ENCODE measurements at regions not wholly inside any gene's neighbourhood (a gene's known extent, or its start where the extent isn't known, plus 50 kb on each side); places are given as distances from the start of the nearest gene placed in this dataset.

DNA sequence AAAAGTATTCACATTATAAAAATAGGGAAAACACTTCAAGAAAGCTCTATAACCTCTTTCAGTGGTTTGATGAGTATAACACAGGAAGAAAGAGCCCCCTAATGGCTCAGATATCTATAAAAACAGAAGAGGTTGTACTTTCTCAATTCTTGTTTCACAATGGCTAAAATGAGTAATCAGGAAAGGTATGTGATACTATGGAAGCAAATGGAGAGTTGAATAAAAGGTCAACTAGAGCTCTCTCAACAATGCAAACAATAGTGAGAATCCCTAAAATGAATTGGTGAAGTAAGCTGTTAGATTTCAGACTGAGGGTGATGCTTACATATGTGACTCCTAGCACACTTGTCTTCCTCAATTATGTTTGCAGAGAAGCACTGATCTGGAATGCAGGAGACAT, 584.6 kb upstream of the CDH18 start:
- Histone ChIP-seq H3K27me3 (ENCODE audit: control insufficient read depth in 2 of 2, insufficient read depth in 2 of 2, low read length in 2 of 2) (no peaks in the 10 kb centered on the region), H3K9me3 (replicated peaks; ENCODE audit: control insufficient read depth, insufficient read depth, low read length) (no peaks in the 10 kb centered on the region), H2AFZ (ENCODE audit: low read depth, low read length) (no peak overlapping the region), H3K4me1 (ENCODE audit: control insufficient read depth, extremely low read depth, insufficient read depth, low read length) (no peaks in the 10 kb centered on the region), H4K20me1 (replicated peaks; ENCODE audit: control insufficient read depth, extremely low read depth, insufficient read depth, low read length) (no peaks in the 10 kb centered on the region), H3K9ac (replicated peaks; ENCODE audit: extremely low read depth, insufficient read depth, low read length) (no peak overlapping the region), H3K27ac (ENCODE audit: insufficient read depth, low read depth, low read length) (no peak overlapping the region), H3K4me3 (replicated peaks in 1 of 3; ENCODE audit: insufficient read depth in 1 of 3, low read depth in 1 of 3, low read length in 3 of 3) (no peak overlapping the region), H3K36me3 (ENCODE audit: control insufficient read depth in 2 of 2, extremely low read depth in 1 of 2, insufficient read depth in 2 of 2, low read length in 2 of 2) (no peaks in the 10 kb centered on the region), H3K79me2 (ENCODE audit: control insufficient read depth, insufficient read depth, low read length) (no peaks in the 10 kb centered on the region), H3K4me2 (ENCODE audit: insufficient read depth, low read length) (no peak overlapping the region), H3K9me1 (replicated peaks; ENCODE audit: control insufficient read depth, extremely low read depth, insufficient read depth, low read length) (no peaks in the 10 kb centered on the region)
- intact Hi-C loops (cut with micrococcal nuclease) (no loop called here), dilution Hi-C loops (cut with MboI; ENCODE audit: extremely low pct_ligation_motif_present, low sequenced_read_pairs) (no loop called here)
- ChIA-PET POLR2A (no interaction called here), CTCF (no interaction called here)
- FAIRE-seq = no peak
- BruUV-seq (replicated peaks) = no TSS peak
- peak; percentile 1 for DNase-seq (ENCODE audit: low read depth, low spot score)
- TF ChIP-seq, protein P1, sequence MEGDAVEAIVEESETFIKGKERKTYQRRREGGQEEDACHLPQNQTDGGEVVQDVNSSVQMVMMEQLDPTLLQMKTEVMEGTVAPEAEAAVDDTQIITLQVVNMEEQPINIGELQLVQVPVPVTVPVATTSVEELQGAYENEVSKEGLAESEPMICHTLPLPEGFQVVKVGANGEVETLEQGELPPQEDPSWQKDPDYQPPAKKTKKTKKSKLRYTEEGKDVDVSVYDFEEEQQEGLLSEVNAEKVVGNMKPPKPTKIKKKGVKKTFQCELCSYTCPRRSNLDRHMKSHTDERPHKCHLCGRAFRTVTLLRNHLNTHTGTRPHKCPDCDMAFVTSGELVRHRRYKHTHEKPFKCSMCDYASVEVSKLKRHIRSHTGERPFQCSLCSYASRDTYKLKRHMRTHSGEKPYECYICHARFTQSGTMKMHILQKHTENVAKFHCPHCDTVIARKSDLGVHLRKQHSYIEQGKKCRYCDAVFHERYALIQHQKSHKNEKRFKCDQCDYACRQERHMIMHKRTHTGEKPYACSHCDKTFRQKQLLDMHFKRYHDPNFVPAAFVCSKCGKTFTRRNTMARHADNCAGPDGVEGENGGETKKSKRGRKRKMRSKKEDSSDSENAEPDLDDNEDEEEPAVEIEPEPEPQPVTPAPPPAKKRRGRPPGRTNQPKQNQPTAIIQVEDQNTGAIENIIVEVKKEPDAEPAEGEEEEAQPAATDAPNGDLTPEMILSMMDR (IDR thresholded peaks at IDR 0.05; ENCODE audit: extremely low read depth in 1 of 2, insufficient read depth in 1 of 2, low read depth in 1 of 2, low read length in 2 of 2) = no peak
- no peak for TF ChIP-seq POLR2A (IDR thresholded peaks at IDR 0.05; ENCODE audit: low read depth, low read length)
- no peak for TF ChIP-seq GATA2 (IDR thresholded peaks at IDR 0.05; ENCODE audit: insufficient read depth, insufficient read length, low read depth, low read length)
- TF ChIP-seq JUN (IDR thresholded peaks at IDR 0.05; ENCODE audit: borderline replicate concordance, insufficient read depth, insufficient read length, low read depth) = no peak
- no peak for TF ChIP-seq POLR2AphosphoS5 (IDR thresholded peaks at IDR 0.05; ENCODE audit: insufficient read depth, low read depth, low read length)
- no peak for TF ChIP-seq EZH2 (IDR thresholded peaks at IDR 0.05; ENCODE audit: borderline replicate concordance, low read depth, low read length, severe bottlenecking)
- TF ChIP-seq, protein P2, sequence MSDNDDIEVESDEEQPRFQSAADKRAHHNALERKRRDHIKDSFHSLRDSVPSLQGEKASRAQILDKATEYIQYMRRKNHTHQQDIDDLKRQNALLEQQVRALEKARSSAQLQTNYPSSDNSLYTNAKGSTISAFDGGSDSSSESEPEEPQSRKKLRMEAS (IDR thresholded peaks at IDR 0.05; ENCODE audit: insufficient read depth, insufficient read length) = no peak
- TF ChIP-seq FOS (IDR thresholded peaks at IDR 0.05; ENCODE audit: borderline replicate concordance, insufficient read depth, low read length) = no peak
- TF ChIP-seq MYC (IDR thresholded peaks at IDR 0.05; ENCODE audit: low read depth, low read length) = no peak

All from endothelial cell of umbilical vein (primary cell).